ENCODE measurements at regions not wholly inside any gene's neighbourhood (a gene's known extent, or its start where the extent isn't known, plus 50 kb on each side); places are given as distances from the start of the nearest gene placed in this dataset.
A peak's percentile ranks its signal among the peaks of the same experiment; 100 is the strongest.

- TF ChIP-seq REST (IDR thresholded peaks at IDR 0.05) (peak; percentile 65), MAX (IDR thresholded peaks at IDR 0.05) (peak; percentile 43), YY1 (IDR thresholded peaks at IDR 0.05) (peak; percentile 65), HNF4A (conservative IDR thresholded peaks at IDR 0.05) (peak; percentile 90)
Measured at GRCh38 chr16:61595605-61596004, 440.6 kb downstream of the CDH8 start (continued).

GRCh38 chr16:61590577-61590976 lies 445.7 kb downstream of the CDH8 start:
- Histone ChIP-seq H3K36me3 (ENCODE audit: control insufficient read depth in 4 of 4, insufficient read depth in 3 of 4, low read depth in 1 of 4, low read length in 3 of 4) (no peaks in the 10 kb centered on the region), H3K4me3 (ENCODE audit: low read depth in 1 of 3, low read length in 3 of 3) (no peak overlapping the region), H3K9ac (ENCODE audit: low read depth in 1 of 2, low read length in 2 of 2) (no peak overlapping the region), H3K4me1 (ENCODE audit: control insufficient read depth in 4 of 4, insufficient read depth in 4 of 4, low read length in 3 of 4) (peaks cover 0 to 5% (median 0%) of the 10 kb centered on the region in 4 donors), H3K27ac (ENCODE audit: low read depth in 1 of 2, low read length in 2 of 2) (no peak overlapping the region), H3K27me3 (ENCODE audit: control insufficient read depth in 4 of 4, insufficient read depth in 4 of 4, low read length in 3 of 4) (no peaks in the 10 kb centered on the region), H3K9me3 (ENCODE audit: control insufficient read depth in 4 of 4, low read length in 3 of 4) (peaks cover 0 to 14% (median 2%) of the 10 kb centered on the region in 4 donors)
- no peak for DNase-seq (ENCODE audit: low spot score)
- WGBS: 87% methylated on average over 1 of the region's 1 CpG
- TF ChIP-seq YY1 (IDR thresholded peaks at IDR 0.05): no peak
- TF ChIP-seq FOXA1 (IDR thresholded peaks at IDR 0.05): no peak
- no peak for TF ChIP-seq ZBTB33 (IDR thresholded peaks at IDR 0.05)
- no peak for TF ChIP-seq GABPA (IDR thresholded peaks at IDR 0.05 in 1 of 2, conservative IDR thresholded peaks at IDR 0.05 in 1 of 2)
- no peak for TF ChIP-seq TAF1 (conservative IDR thresholded peaks at IDR 0.05)
- no peak for TF ChIP-seq HNF4G (IDR thresholded peaks at IDR 0.05)
- TF ChIP-seq REST (IDR thresholded peaks at IDR 0.05): no peak
- no peak for TF ChIP-seq RXRA (IDR thresholded peaks at IDR 0.05)
- TF ChIP-seq HNF4A (conservative IDR thresholded peaks at IDR 0.05): no peak
- TF ChIP-seq RAD21 (IDR thresholded peaks at IDR 0.05): no peak
- TF ChIP-seq NR2F2 (IDR thresholded peaks at IDR 0.05): no peak
- no peak for TF ChIP-seq ATF3 (IDR thresholded peaks at IDR 0.05)
- no peak for TF ChIP-seq CTCF (IDR thresholded peaks at IDR 0.05; ENCODE audit: low read depth, low read length, missing input control)
- TF ChIP-seq JUND (IDR thresholded peaks at IDR 0.05): no peak
- TF ChIP-seq SP1 (IDR thresholded peaks at IDR 0.05): no peak
- TF ChIP-seq EGR1 (IDR thresholded peaks at IDR 0.05; ENCODE audit: low read depth in 2 of 2): no peak
- TF ChIP-seq MAX (IDR thresholded peaks at IDR 0.05): no peak

All from liver (tissue), 8 donors.